ENCODE measurements at regions not wholly inside any gene's neighbourhood (a gene's known extent, or its start where the extent isn't known, plus 50 kb on each side); places are given as distances from the start of the nearest gene placed in this dataset.

DNA sequence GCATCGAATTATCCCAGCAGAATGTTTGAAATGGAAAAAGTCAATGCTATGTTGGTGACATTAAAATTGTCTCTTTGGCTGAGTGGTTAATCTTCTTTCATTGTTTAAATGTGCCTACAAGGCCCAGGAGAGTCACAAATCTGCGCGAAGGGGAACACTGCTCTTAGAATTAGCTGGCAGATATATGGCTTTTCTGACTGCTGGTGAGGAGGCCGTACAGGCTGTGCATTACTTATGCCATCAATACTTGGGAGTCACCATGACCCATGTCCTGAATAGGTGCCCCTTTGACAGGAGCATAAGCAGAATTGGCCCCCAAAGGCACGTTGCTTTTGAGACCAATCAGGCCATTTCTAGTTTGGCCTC, 521.5 kb downstream of the FUT8 start (continued):
- TF ChIP-seq, protein P1, sequence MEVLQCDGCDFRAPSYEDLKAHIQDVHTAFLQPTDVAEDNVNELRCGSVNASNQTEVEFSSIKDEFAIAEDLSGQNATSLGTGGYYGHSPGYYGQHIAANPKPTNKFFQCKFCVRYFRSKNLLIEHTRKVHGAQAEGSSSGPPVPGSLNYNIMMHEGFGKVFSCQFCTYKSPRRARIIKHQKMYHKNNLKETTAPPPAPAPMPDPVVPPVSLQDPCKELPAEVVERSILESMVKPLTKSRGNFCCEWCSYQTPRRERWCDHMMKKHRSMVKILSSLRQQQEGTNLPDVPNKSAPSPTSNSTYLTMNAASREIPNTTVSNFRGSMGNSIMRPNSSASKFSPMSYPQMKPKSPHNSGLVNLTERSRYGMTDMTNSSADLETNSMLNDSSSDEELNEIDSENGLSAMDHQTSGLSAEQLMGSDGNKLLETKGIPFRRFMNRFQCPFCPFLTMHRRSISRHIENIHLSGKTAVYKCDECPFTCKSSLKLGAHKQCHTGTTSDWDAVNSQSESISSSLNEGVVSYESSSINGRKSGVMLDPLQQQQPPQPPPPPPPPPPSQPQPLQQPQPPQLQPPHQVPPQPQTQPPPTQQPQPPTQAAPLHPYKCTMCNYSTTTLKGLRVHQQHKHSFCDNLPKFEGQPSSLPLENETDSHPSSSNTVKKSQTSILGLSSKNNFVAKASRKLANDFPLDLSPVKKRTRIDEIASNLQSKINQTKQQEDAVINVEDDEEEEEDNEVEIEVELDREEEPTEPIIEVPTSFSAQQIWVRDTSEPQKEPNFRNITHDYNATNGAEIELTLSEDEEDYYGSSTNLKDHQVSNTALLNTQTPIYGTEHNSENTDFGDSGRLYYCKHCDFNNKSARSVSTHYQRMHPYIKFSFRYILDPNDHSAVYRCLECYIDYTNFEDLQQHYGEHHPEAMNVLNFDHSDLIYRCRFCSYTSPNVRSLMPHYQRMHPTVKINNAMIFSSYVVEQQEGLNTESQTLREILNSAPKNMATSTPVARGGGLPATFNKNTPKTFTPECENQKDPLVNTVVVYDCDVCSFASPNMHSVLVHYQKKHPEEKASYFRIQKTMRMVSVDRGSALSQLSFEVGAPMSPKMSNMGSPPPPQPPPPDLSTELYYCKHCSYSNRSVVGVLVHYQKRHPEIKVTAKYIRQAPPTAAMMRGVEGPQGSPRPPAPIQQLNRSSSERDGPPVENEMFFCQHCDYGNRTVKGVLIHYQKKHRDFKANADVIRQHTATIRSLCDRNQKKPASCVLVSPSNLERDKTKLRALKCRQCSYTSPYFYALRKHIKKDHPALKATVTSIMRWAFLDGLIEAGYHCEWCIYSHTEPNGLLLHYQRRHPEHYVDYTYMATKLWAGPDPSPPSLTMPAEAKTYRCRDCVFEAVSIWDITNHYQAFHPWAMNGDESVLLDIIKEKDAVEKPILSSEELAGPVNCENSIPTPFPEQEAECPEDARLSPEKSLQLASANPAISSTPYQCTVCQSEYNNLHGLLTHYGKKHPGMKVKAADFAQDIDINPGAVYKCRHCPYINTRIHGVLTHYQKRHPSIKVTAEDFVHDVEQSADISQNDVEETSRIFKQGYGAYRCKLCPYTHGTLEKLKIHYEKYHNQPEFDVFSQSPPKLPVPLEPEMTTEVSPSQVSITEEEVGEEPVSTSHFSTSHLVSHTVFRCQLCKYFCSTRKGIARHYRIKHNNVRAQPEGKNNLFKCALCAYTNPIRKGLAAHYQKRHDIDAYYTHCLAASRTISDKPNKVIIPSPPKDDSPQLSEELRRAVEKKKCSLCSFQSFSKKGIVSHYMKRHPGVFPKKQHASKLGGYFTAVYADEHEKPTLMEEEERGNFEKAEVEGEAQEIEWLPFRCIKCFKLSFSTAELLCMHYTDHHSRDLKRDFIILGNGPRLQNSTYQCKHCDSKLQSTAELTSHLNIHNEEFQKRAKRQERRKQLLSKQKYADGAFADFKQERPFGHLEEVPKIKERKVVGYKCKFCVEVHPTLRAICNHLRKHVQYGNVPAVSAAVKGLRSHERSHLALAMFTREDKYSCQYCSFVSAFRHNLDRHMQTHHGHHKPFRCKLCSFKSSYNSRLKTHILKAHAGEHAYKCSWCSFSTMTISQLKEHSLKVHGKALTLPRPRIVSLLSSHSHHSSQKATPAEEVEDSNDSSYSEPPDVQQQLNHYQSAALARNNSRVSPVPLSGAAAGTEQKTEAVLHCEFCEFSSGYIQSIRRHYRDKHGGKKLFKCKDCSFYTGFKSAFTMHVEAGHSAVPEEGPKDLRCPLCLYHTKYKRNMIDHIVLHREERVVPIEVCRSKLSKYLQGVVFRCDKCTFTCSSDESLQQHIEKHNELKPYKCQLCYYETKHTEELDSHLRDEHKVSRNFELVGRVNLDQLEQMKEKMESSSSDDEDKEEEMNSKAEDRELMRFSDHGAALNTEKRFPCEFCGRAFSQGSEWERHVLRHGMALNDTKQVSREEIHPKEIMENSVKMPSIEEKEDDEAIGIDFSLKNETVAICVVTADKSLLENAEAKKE (CRISPR knock-in tag; IDR thresholded peaks at IDR 0.05), result no peak
- TF ChIP-seq, protein P2, sequence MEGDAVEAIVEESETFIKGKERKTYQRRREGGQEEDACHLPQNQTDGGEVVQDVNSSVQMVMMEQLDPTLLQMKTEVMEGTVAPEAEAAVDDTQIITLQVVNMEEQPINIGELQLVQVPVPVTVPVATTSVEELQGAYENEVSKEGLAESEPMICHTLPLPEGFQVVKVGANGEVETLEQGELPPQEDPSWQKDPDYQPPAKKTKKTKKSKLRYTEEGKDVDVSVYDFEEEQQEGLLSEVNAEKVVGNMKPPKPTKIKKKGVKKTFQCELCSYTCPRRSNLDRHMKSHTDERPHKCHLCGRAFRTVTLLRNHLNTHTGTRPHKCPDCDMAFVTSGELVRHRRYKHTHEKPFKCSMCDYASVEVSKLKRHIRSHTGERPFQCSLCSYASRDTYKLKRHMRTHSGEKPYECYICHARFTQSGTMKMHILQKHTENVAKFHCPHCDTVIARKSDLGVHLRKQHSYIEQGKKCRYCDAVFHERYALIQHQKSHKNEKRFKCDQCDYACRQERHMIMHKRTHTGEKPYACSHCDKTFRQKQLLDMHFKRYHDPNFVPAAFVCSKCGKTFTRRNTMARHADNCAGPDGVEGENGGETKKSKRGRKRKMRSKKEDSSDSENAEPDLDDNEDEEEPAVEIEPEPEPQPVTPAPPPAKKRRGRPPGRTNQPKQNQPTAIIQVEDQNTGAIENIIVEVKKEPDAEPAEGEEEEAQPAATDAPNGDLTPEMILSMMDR (conservative IDR thresholded peaks at IDR 0.05; ENCODE audit: low read depth in 2 of 2), result no peak
- TF ChIP-seq STAT1 (IDR thresholded peaks at IDR 0.05; ENCODE audit: unreplicated experiment), result no peak

GRCh38 chr14:65936342-65936975, 523.9 kb downstream of the FUT8 start:
- no peak for ATAC-seq
- Histone ChIP-seq H3K9me2 (ENCODE audit: insufficient read depth) (peaks cover 4% of the 10 kb centered on the region; the same call in 1 of the 2 replicates), H3K4me1 (ENCODE audit: insufficient read depth) (peaks cover 16% of the 10 kb centered on the region), H3K36me3 (ENCODE audit: insufficient read depth) (no peaks in the 10 kb centered on the region), H2AFZ (no peak overlapping the region), H3K79me2 (replicated peaks; ENCODE audit: insufficient read depth) (no peaks in the 10 kb centered on the region), H3F3A (replicated peaks; ENCODE audit: low read depth) (no peaks in the 10 kb centered on the region), H3K27ac (ENCODE audit: low read depth) (no peak overlapping the region), H3K27me3 (ENCODE audit: insufficient read depth) (no peaks in the 10 kb centered on the region), H4K20me1 (replicated peaks; ENCODE audit: insufficient read depth) (no peaks in the 10 kb centered on the region), H3K4me2 (no peak overlapping the region), H3K4me3 (no peak overlapping the region)
- DNase-seq (ENCODE audit: low spot score), result no peak
- H3K36me3 Mint-ChIP-seq (ENCODE audit: low read depth), result no peaks in the 10 kb centered on the region; the same call in 2 of the 3 replicates
- no peak overlapping the region for H3K27ac Mint-ChIP-seq
- peaks cover 33% of the 10 kb centered on the region for H3K4me1 Mint-ChIP-seq
- no peak overlapping the region for H3K4me3 Mint-ChIP-seq
- H3K9me3 Mint-ChIP-seq, result no peaks in the 10 kb centered on the region
- H3K27me3 Mint-ChIP-seq (ENCODE audit: insufficient read depth, low read depth, poor library complexity), result no peaks in the 10 kb centered on the region
- no peak for TF ChIP-seq JUNB (IDR thresholded peaks at IDR 0.05; ENCODE audit: unreplicated experiment)
- no peak for TF ChIP-seq ZNF114 (CRISPR knock-in tag; IDR thresholded peaks at IDR 0.05)
- TF ChIP-seq, protein P2 (conservative IDR thresholded peaks at IDR 0.05; ENCODE audit: low read depth in 2 of 2), result no peak
- TF ChIP-seq EZH2 (IDR thresholded peaks at IDR 0.05; ENCODE audit: low read depth, unreplicated experiment), result no peak
- TF ChIP-seq POLR2AphosphoS5 (IDR thresholded peaks at IDR 0.05; ENCODE audit: low read depth), result no peak
